PC-3 (cell line): ENCODE measurements at regions not wholly inside any gene's neighbourhood (a gene's known extent, or its start where the extent isn't known, plus 50 kb on each side); places are given as distances from the start of the nearest gene placed in this dataset.

Experiments used
- ATAC-seq: fragments of 200-7000 bp; cut with Tn5 transposase; 2 replicates; pipeline ENCODE4 v1.9.1; 2020; ENCODE audit warnings: mild to moderate bottlenecking, moderate library complexity
- BruUV-seq: library from RNA; stranded (reverse); fragments of 400-500 nt; replicated peaks from 2 replicates; lab custom pipeline; 2021; lab: Mats Ljungman, UMichigan
- CTCF ChIA-PET: fragments of 300-600 bp; sonication (Branson Sonifier 250); formaldehyde crosslinking; loops from one replicate; lab custom pipeline; 2022; ENCODE audit warnings: antibody characterized with exemption; lab: Charles Lee
- POLR2A ChIA-PET: fragments of 300-600 bp; sonication (Branson Sonifier 250); formaldehyde crosslinking; loops from one replicate; lab custom pipeline; 2022; ENCODE audit warnings: antibody characterized with exemption; ENCODE audit not compliant: unreplicated experiment; lab: Charles Lee
- DNase-seq: peaks from one replicate; pipeline ENCODE4 v3.0.0-alpha.2; 2015
- H2AFZ ChIP-seq: fragments of 300-600 bp; sonication (generic); 2 replicates; pipeline ENCODE4 v1.6.0; 2016; ENCODE audit warnings: antibody characterized with exemption, low read length
- H3F3A ChIP-seq: fragments of 300-600 bp; sonication (generic); one replicate; pipeline ENCODE4 v1.6.0; 2017; ENCODE audit warnings: antibody characterized with exemption, low read length, control low read depth, mild to moderate bottlenecking; ENCODE audit not compliant: unreplicated experiment
- H3K27ac ChIP-seq: fragments of 300-600 bp; sonication (generic); 2 replicates; pipeline ENCODE4 v1.5.1; 2016; ENCODE audit warnings: mild to moderate bottlenecking, low read length
- H3K27me3 ChIP-seq: fragments of 300-600 bp; sonication (generic); 2 replicates; pipeline ENCODE4 v1.6.1; 2016; ENCODE audit warnings: low read length, mixed read lengths
- H3K36me3 ChIP-seq: fragments of 300-600 bp; sonication (generic); 2 replicates; pipeline ENCODE4 v1.6.1; 2016; ENCODE audit warnings: low read depth, mixed run types, low read length, mixed read lengths
- H3K4me1 ChIP-seq: fragments of 300-600 bp; sonication (generic); 2 replicates; pipeline ENCODE4 v1.5.1; 2016; ENCODE audit warnings: low read length; ENCODE audit not compliant: insufficient read depth
- H3K4me2 ChIP-seq: fragments of 300-600 bp; sonication (generic); 2 replicates; pipeline ENCODE4 v1.6.0; 2016; ENCODE audit warnings: low read length
- H3K4me3 ChIP-seq: fragments of 300-600 bp; sonication (generic); 2 replicates; pipeline ENCODE4 v1.5.1; 2016; ENCODE audit warnings: mild to moderate bottlenecking, low read length, mixed read lengths
- H3K79me2 ChIP-seq: fragments of 300-600 bp; sonication (generic); 2 replicates; pipeline ENCODE4 v1.6.1; 2017; ENCODE audit warnings: low read length, mixed read lengths
- H3K9ac ChIP-seq: fragments of 300-600 bp; sonication (generic); 2 replicates; pipeline ENCODE4 v1.6.0; 2016; ENCODE audit warnings: mild to moderate bottlenecking, low read length
- H3K9me2 ChIP-seq: fragments of 300-600 bp; sonication (generic); replicated peaks from 2 replicates; pipeline ENCODE4 v1.6.1; 2016; ENCODE audit warnings: mixed run types, low read length, mixed read lengths
- H3K9me3 ChIP-seq: fragments of 300-600 bp; sonication (generic); 2 replicates; pipeline ENCODE4 v1.6.1; 2016; ENCODE audit warnings: low read length, mixed read lengths
- H4K20me1 ChIP-seq: fragments of 300-600 bp; sonication (generic); 2 replicates; pipeline ENCODE4 v1.6.1; 2016; ENCODE audit warnings: low read length, mixed read lengths
- CTCF ChIP-seq: fragments of 300-600 bp; sonication (generic); conservative IDR thresholded peaks from 2 replicates; pipeline ENCODE4 v1.5.1; 2017; ENCODE audit warnings: antibody characterized with exemption, low read depth, mild to moderate bottlenecking, low read length
- EZH2 ChIP-seq: fragments of 300-600 bp; sonication (generic); IDR thresholded peaks from one replicate; pipeline ENCODE4 v1.6.1; 2017; ENCODE audit warnings: antibody characterized with exemption, mild to moderate bottlenecking, low read length; ENCODE audit not compliant: unreplicated experiment
- EZH2phosphoT487 ChIP-seq: fragments of 300-600 bp; sonication (generic); IDR thresholded peaks from 2 replicates; pipeline ENCODE4 v1.6.1; 2018; ENCODE audit warnings: mild to moderate bottlenecking, antibody characterized with exemption, low read length, borderline replicate concordance
- intact Hi-C: fragments of 100-400 bp; cut with micrococcal nuclease; formaldehyde crosslinking; loops from 2 replicates; pipeline ENCODE4 v1.9.0; 2023

GRCh38 chr17:27376637-27377547 is 79.4 kb upstream of the KSR1 start:
- no peaks in the 10 kb centered on the region for H3F3A ChIP-seq
- H3K27me3 ChIP-seq, result no peaks in the 10 kb centered on the region
- peak overlapping the region; percentile 71 for H3K27ac ChIP-seq
- DNase-seq (peak; percentile 81), ATAC-seq (peak; percentile 73)
- TF ChIP-seq EZH2phosphoT487 (no peak), CTCF (no peak), EZH2 (no peak)
- H3K79me2 ChIP-seq, result no peaks in the 10 kb centered on the region
- intact Hi-C loops, result no loop called here
- peaks cover 27% of the 10 kb centered on the region for H3K4me1 ChIP-seq
- H2AFZ ChIP-seq, result no peak overlapping the region
- CTCF ChIA-PET, result no interaction called here
- peak overlapping the region; percentile 65 for H3K4me2 ChIP-seq
- BruUV-seq, result no TSS peak
- POLR2A ChIA-PET, result interaction anchor here (0.6 kb wide), 1 partner anchor 72 kb away, joined by 3 read pairs; no protein-coding TSS in a partner anchor
- no peak overlapping the region for H3K4me3 ChIP-seq
- no peaks in the 10 kb centered on the region for H3K9me2 ChIP-seq
- H3K36me3 ChIP-seq, result no peaks in the 10 kb centered on the region; the same call in 1 of the 2 replicates
- H4K20me1 ChIP-seq, result no peaks in the 10 kb centered on the region
- H3K9ac ChIP-seq, result 0 out of 2 replicates have a peak overlapping the region, but pooled peaks have one; percentile 10
- no peaks in the 10 kb centered on the region for H3K9me3 ChIP-seq

- no peaks in the 10 kb centered on the region for H4K20me1 ChIP-seq
- DNase-seq (no peak), ATAC-seq (no peak)
- H3K9ac ChIP-seq, result no peak overlapping the region
- no TSS peak for BruUV-seq
- H3F3A ChIP-seq, result no peaks in the 10 kb centered on the region
- H3K4me2 ChIP-seq, result no peak overlapping the region
- intact Hi-C loops, result no loop called here
- H3K27me3 ChIP-seq, result no peaks in the 10 kb centered on the region
- H3K4me3 ChIP-seq, result no peak overlapping the region
- no peaks in the 10 kb centered on the region for H3K9me2 ChIP-seq
- no peak overlapping the region for H3K27ac ChIP-seq
- H3K36me3 ChIP-seq, result no peaks in the 10 kb centered on the region; the same call in 1 of the 2 replicates
- H3K79me2 ChIP-seq, result no peaks in the 10 kb centered on the region
- TF ChIP-seq EZH2, result no peak
- no peak for TF ChIP-seq CTCF
- TF ChIP-seq EZH2phosphoT487, result no peak
- H3K4me1 ChIP-seq, result peaks cover 29% of the 10 kb centered on the region
- CTCF ChIA-PET, result no interaction called here
- no peak overlapping the region for H2AFZ ChIP-seq
- POLR2A ChIA-PET, result no interaction called here
- H3K9me3 ChIP-seq, result no peaks in the 10 kb centered on the region
These were observed 77.6 kb upstream of the KSR1 start for GRCh38 chr17:27378482-27379175.
